Muscle layer of colon (tissue), 2 donors: ENCODE measurements at regions not wholly inside any gene's neighbourhood (a gene's known extent, or its start where the extent isn't known, plus 50 kb on each side); places are given as distances from the start of the nearest gene placed in this dataset.

Source experiments
- H3K27ac ChIP-seq: one replicate; pipeline ENCODE4 v1.7.0; 2013; ENCODE audit warnings: low read depth, mild to moderate bottlenecking, low read length, moderate library complexity
- H3K27me3 ChIP-seq, 2 donors: one replicate each; pipeline ENCODE4 v1.7.0; 2013; ENCODE audit warnings: low read length in 2 of 2, mild to moderate bottlenecking in 2 of 2; ENCODE audit not compliant: insufficient read depth in 2 of 2, control insufficient read depth in 1 of 2
- H3K36me3 ChIP-seq: one replicate; pipeline ENCODE4 v1.7.0; 2013; ENCODE audit warnings: mild to moderate bottlenecking, low read length; ENCODE audit not compliant: insufficient read depth
- H3K4me1 ChIP-seq: one replicate; pipeline ENCODE4 v1.7.0; 2013; ENCODE audit warnings: mild to moderate bottlenecking, low read length; ENCODE audit not compliant: insufficient read depth
- H3K4me3 ChIP-seq, 2 donors: one replicate each; pipeline ENCODE4 v1.7.0; 2013; ENCODE audit warnings: low read length in 2 of 2, low read depth in 1 of 2, mild to moderate bottlenecking in 1 of 2, moderate library complexity in 1 of 2
- H3K9ac ChIP-seq: one replicate; pipeline ENCODE4 v1.7.0; 2013; ENCODE audit warnings: low read length
- H3K9me3 ChIP-seq: one replicate; pipeline ENCODE4 v1.7.0; 2013; ENCODE audit warnings: mild to moderate bottlenecking, low read length
- donor health status: abdominal sarcoma.
- donor health status: Adenocarcinoma of cecum.

- H3K9me3 ChIP-seq = no peaks in the 10 kb centered on the region
- H3K9ac ChIP-seq = no peak overlapping the region
- no peak overlapping the region for H3K4me3 ChIP-seq
- H3K4me1 ChIP-seq = no peaks in the 10 kb centered on the region
- H3K27ac ChIP-seq = no peak overlapping the region
- H3K27me3 ChIP-seq = no peaks in the 10 kb centered on the region
- no peaks in the 10 kb centered on the region for H3K36me3 ChIP-seq
Observed at GRCh38 chr4:130511776-130512175, 1415.8 kb downstream of the C4orf33 start.

GRCh38 chr4:130524057-130524456, 1428.1 kb downstream of the C4orf33 start:
- Histone ChIP-seq H3K36me3 (no peaks in the 10 kb centered on the region), H3K27ac (no peak overlapping the region), H3K9me3 (no peaks in the 10 kb centered on the region), H3K4me3 (no peak overlapping the region), H3K9ac (no peak overlapping the region), H3K4me1 (no peaks in the 10 kb centered on the region), H3K27me3 (no peaks in the 10 kb centered on the region)

GRCh38 chr4:130530505-130530904, 1434.6 kb downstream of the C4orf33 start:
- Histone ChIP-seq H3K36me3 (no peaks in the 10 kb centered on the region), H3K9ac (no peak overlapping the region), H3K4me3 (no peak overlapping the region), H3K27me3 (no peaks in the 10 kb centered on the region), H3K4me1 (no peaks in the 10 kb centered on the region), H3K9me3 (no peaks in the 10 kb centered on the region), H3K27ac (no peak overlapping the region)

GRCh38 chr4:130534651-130535050, 1438.7 kb downstream of the C4orf33 start:
- H3K4me1 ChIP-seq = no peaks in the 10 kb centered on the region
- H3K4me3 ChIP-seq = no peak overlapping the region
- H3K36me3 ChIP-seq = no peaks in the 10 kb centered on the region
- H3K9ac ChIP-seq = no peak overlapping the region
- no peak overlapping the region for H3K27ac ChIP-seq
- no peaks in the 10 kb centered on the region for H3K9me3 ChIP-seq
- H3K27me3 ChIP-seq = no peaks in the 10 kb centered on the region

GRCh38 chr4:130542953-130543352, 1447.0 kb downstream of the C4orf33 start:
- no peaks in the 10 kb centered on the region for H3K36me3 ChIP-seq
- H3K4me1 ChIP-seq = no peaks in the 10 kb centered on the region
- no peaks in the 10 kb centered on the region for H3K9me3 ChIP-seq
- no peak overlapping the region for H3K4me3 ChIP-seq
- no peak overlapping the region for H3K27ac ChIP-seq
- no peak overlapping the region for H3K9ac ChIP-seq
- H3K27me3 ChIP-seq = no peaks in the 10 kb centered on the region

GRCh38 chr4:130545171-130545570, 1449.2 kb downstream of the C4orf33 start:
- H3K4me3 ChIP-seq = no peak overlapping the region
- H3K9me3 ChIP-seq = no peaks in the 10 kb centered on the region
- no peak overlapping the region for H3K27ac ChIP-seq
- no peak overlapping the region for H3K9ac ChIP-seq
- no peaks in the 10 kb centered on the region for H3K36me3 ChIP-seq
- H3K4me1 ChIP-seq = no peaks in the 10 kb centered on the region
- H3K27me3 ChIP-seq = no peaks in the 10 kb centered on the region

- no peaks in the 10 kb centered on the region for H3K36me3 ChIP-seq
- H3K27ac ChIP-seq = no peak overlapping the region
- H3K4me3 ChIP-seq = no peak overlapping the region
- no peaks in the 10 kb centered on the region for H3K4me1 ChIP-seq
- no peaks in the 10 kb centered on the region for H3K9me3 ChIP-seq
- no peaks in the 10 kb centered on the region for H3K27me3 ChIP-seq
- no peak overlapping the region for H3K9ac ChIP-seq
Observed at GRCh38 chr4:130545596-130545995, 1449.6 kb downstream of the C4orf33 start.

GRCh38 chr4:130559268-130559667, 1463.3 kb downstream of the C4orf33 start:
- H3K27ac ChIP-seq = no peak overlapping the region
- H3K4me1 ChIP-seq = peaks cover 4% of the 10 kb centered on the region
- no peaks in the 10 kb centered on the region for H3K9me3 ChIP-seq
- H3K36me3 ChIP-seq = no peaks in the 10 kb centered on the region
- no peak overlapping the region for H3K9ac ChIP-seq
- no peaks in the 10 kb centered on the region for H3K27me3 ChIP-seq
- no peak overlapping the region for H3K4me3 ChIP-seq

- H3K27me3 ChIP-seq = no peaks in the 10 kb centered on the region
- peak overlapping the region in 1 of 2 donors; percentile 57 for H3K4me3 ChIP-seq
Observed at GRCh38 chr4:130563185-130563888, 1467.4 kb downstream of the C4orf33 start.

GRCh38 chr4:130563889-130564418, 1468.0 kb downstream of the C4orf33 start:
- no peaks in the 10 kb centered on the region for H3K9me3 ChIP-seq
- peak overlapping the region in 1 of 2 donors; percentile 57 for H3K4me3 ChIP-seq
- no peak overlapping the region for H3K27ac ChIP-seq
- no peaks in the 10 kb centered on the region for H3K27me3 ChIP-seq
- no peaks in the 10 kb centered on the region for H3K36me3 ChIP-seq
- H3K9ac ChIP-seq = no peak overlapping the region
- H3K4me1 ChIP-seq = peaks cover 4% of the 10 kb centered on the region

More at GRCh38 chr4:130563185-130563888, 1467.4 kb downstream of the C4orf33 start:
- Histone ChIP-seq H3K4me1 (peaks cover 4% of the 10 kb centered on the region), H3K27ac (no peak overlapping the region), H3K9me3 (no peaks in the 10 kb centered on the region), H3K9ac (no peak overlapping the region), H3K36me3 (no peaks in the 10 kb centered on the region)

- no peak overlapping the region for H3K27ac ChIP-seq
- H3K9me3 ChIP-seq = no peaks in the 10 kb centered on the region
- peaks cover 4% of the 10 kb centered on the region for H3K4me1 ChIP-seq
- no peaks in the 10 kb centered on the region for H3K27me3 ChIP-seq
- no peaks in the 10 kb centered on the region for H3K36me3 ChIP-seq
- no peak overlapping the region for H3K9ac ChIP-seq
- no peak overlapping the region for H3K4me3 ChIP-seq
Observed at GRCh38 chr4:130568746-130569145, 1472.8 kb downstream of the C4orf33 start.

GRCh38 chr4:130573742-130574141, 1477.8 kb downstream of the C4orf33 start:
- H3K4me3 ChIP-seq = no peak overlapping the region
- H3K27ac ChIP-seq = no peak overlapping the region
- H3K4me1 ChIP-seq = no peaks in the 10 kb centered on the region
- no peaks in the 10 kb centered on the region for H3K36me3 ChIP-seq
- H3K9me3 ChIP-seq = no peaks in the 10 kb centered on the region
- H3K27me3 ChIP-seq = no peaks in the 10 kb centered on the region
- H3K9ac ChIP-seq = no peak overlapping the region
